Stimulated activated naive CD8-positive, alpha-beta T cell treated with anti-CD3 and anti-CD28 coated beads, Interleukin-15, amount 100 ng/mL, for 72 hours (primary cell): ENCODE measurements at regions not wholly inside any gene's neighbourhood (a gene's known extent, or its start where the extent isn't known, plus 50 kb on each side); places are given as distances from the start of the nearest gene placed in this dataset.

Source experiments
- ATAC-seq: fragments of 150-1000 bp; cut with Tn5 transposase; 2 replicates; pipeline ENCODE4 v1.10.0; 2021; ENCODE audit warnings: mild to moderate bottlenecking, moderate library complexity
- DNase-seq, 2 donors: peaks; one replicate each; pipeline ENCODE4 v3.0.0; 2021 to 2022
- H3K27ac Mint-ChIP-seq, 2 donors: one replicate each; pipeline ENCODE4 v1.8.0; 2022; ENCODE audit warnings: mild to moderate bottlenecking in 2 of 2, mixed read lengths in 2 of 2, moderate library complexity in 2 of 2
- H3K27me3 Mint-ChIP-seq: one replicate; pipeline ENCODE4 v1.8.0; 2022; ENCODE audit warnings: mixed read lengths
- H3K4me1 Mint-ChIP-seq: one replicate; pipeline ENCODE4 v1.8.0; 2022; ENCODE audit warnings: mild to moderate bottlenecking, mixed read lengths
- H3K4me3 Mint-ChIP-seq, 2 donors: one replicate each; pipeline ENCODE4 v1.8.0; 2022; ENCODE audit warnings: mild to moderate bottlenecking in 2 of 2, mixed read lengths in 2 of 2, moderate library complexity in 1 of 2
- H3K9me3 Mint-ChIP-seq, 2 donors: one replicate each; pipeline ENCODE4 v1.8.0; 2022; ENCODE audit warnings: mixed read lengths in 2 of 2

DNA sequence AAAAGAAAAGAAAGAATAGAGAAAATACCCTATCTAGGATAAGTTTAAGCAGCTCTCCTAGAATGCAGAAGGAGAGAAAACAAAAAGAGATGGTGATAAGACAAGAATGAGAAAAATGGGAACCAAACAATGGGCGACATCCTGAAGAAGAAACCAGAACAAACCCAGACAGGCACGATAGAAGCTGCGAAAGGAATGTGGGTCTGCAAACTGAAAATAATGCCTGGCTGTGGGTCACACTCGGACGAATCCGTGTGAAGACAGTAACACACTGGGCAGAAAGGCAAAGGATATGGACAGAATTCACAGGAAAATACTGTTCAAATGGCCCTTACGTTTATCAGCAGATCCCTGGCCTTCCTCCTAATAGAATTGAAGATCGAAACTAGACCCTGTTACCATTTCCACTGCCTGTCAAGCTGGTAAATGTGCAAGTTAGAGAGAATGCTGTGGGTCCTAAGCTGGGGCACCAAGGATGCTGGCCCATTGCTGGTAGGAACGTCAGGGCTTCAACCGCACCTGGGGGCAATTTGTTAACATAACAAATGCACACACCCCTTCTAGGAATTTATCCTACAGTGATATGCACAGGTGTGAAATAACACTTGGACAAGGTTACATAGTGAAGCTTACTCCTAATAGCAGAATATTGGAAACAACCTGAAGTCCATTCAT is 117.5 kb upstream of the RFLNA start:
- Mint-ChIP-seq H3K27ac (no peak overlapping the region), H3K27me3 (peaks cover 27% of the 10 kb centered on the region), H3K4me1 (no peaks in the 10 kb centered on the region), H3K9me3 (no peaks in the 10 kb centered on the region), H3K4me3 (no peak overlapping the region)
- no peak for DNase-seq
- ATAC-seq, result no peak

DNA sequence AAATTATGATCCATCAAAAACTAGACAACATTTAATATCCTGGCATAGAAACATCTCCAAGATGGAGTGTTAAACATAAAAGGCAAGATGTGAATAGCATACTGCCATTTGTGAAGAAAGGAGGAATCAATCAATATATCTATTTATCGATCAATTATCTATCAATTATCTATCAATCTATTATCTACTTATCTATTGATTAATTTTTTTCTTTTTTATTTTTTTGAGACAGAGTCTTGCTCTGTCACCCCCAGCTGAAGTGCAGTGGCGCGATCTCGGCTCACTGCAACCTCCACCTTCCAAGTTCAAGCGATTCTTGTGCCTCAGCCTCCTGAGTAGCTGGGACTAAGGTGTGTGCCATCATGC is 117.0 kb upstream of the RFLNA start:
- ATAC-seq, result no peak
- Mint-ChIP-seq H3K27ac (no peak overlapping the region), H3K4me3 (no peak overlapping the region), H3K27me3 (peaks cover 27% of the 10 kb centered on the region), H3K9me3 (no peaks in the 10 kb centered on the region), H3K4me1 (no peaks in the 10 kb centered on the region)
- DNase-seq, result no peak

DNA sequence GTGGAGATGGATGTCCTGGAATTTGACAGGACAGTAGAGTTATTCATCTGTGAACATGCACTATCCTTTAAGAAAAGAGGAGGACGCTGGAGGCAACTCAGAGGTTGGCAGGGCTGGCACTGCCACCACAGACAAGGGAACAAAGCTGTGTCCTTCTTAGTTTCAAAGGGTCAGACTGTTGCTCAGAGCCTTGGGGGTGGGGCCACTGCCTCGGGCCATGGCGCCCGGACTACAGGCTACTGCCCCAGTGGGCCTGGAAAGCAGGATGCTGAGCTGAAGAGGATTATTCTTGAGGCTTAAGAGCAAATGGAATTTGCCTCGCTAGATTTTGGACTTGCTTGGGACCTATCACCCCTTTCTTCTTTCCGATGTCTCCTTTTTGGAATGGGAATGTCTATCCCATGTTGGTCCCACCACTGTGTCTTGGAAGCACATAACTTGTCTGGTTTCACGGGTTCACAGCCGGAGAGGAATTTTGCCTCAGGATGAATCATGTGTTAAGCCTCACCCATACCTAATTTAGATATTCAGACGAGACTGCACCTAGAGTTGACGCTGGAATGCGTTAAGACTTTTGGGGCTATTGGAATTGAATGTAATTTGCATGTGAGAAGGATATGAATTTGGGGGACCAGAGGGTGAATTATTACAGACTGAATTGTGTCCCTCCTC is 114.8 kb upstream of the RFLNA start:
- H3K4me1 Mint-ChIP-seq, result no peaks in the 10 kb centered on the region
- ATAC-seq (no peak), DNase-seq (no peak)
- no peak overlapping the region for H3K27ac Mint-ChIP-seq
- no peaks in the 10 kb centered on the region for H3K9me3 Mint-ChIP-seq
- peaks cover 19% of the 10 kb centered on the region for H3K27me3 Mint-ChIP-seq
- no peak overlapping the region for H3K4me3 Mint-ChIP-seq

DNA sequence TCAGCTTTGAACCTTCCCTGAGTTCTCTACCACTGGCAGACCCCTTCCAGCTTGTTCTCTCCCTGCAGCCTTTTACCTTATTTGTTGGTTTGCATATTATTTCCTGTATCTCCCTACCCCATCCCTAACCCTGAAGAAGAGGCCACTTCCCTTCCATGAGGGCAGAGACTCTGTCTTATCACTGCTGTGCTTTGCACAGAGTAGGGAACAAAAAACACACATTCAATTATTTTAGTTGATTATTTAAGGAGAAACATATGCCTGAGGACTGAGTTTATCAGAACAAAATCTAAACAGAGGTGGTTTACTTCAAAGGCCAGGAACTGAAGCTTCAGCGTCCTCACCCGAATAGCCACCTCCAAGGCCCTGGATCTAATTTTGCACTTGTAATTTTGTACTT is 111.7 kb upstream of the RFLNA start:
- Mint-ChIP-seq H3K27me3 (peaks cover 8% of the 10 kb centered on the region), H3K27ac (peak overlapping the region in 1 of 2 donors; percentile 21), H3K9me3 (no peaks in the 10 kb centered on the region), H3K4me1 (no peaks in the 10 kb centered on the region), H3K4me3 (no peak overlapping the region)
- no peak for ATAC-seq
- DNase-seq, result no peak

DNA sequence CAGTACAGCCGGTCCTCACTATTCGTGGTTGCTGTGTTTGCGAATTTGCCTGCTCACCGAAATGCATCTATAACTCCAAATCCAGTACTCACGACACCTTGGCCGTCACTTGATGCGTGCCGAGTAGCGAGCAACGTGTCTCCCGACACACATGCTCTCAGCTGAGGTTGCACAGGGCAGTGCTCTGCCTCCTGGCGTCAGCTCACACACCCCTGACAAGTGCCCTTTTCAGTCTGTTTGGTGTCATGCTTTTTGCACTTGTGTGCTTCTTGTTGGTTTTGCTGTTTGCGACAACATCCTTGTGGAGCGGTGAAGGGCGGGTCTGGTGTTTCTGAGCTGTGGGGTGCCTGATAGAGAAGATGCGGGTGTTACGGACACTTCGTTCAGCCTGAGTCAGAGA is 110.4 kb upstream of the RFLNA start:
- Mint-ChIP-seq H3K27ac (no peak overlapping the region), H3K9me3 (no peaks in the 10 kb centered on the region), H3K27me3 (no peaks in the 10 kb centered on the region), H3K4me1 (no peaks in the 10 kb centered on the region), H3K4me3 (no peak overlapping the region)
- DNase-seq, result no peak
- ATAC-seq, result no peak

DNA sequence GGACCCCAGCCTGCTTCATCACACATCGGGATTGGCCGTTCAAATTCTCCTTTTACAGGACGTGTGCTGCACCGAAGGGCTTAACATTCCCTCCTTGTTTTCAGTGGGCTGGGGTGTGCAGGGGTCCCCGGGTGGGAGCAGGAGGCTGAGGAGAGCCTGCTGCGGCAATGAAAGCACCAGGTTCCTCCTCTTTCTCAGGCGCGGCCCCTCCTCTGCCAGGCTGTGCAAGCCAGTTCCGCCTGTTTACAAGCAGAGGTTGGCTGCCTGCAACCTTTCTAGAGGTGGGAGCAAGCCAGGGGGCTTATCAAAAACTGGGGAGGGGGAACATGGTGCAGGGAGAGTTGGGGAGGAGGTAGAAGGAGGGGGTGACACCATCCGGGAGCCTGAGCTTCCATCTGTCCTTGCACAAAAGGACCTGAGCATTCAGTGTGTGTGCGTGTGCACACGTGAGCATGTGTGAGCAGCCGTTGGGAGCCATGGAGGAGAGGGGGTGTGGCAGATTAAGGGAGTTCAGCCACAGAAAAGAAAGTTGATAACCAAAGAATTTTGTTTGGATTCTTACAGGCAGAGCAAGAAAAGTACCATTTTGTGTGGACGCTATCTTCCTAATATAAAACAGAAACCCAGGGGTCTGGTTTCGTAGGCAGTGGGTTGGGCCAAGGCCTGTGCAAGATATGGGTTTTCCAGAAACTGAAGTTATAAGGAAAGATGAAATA is 108.8 kb upstream of the RFLNA start:
- Mint-ChIP-seq H3K4me3 (no peak overlapping the region), H3K27ac (no peak overlapping the region), H3K4me1 (peaks cover 7% of the 10 kb centered on the region), H3K9me3 (no peaks in the 10 kb centered on the region), H3K27me3 (no peaks in the 10 kb centered on the region)
- ATAC-seq, result no peak
- no peak for DNase-seq

DNA sequence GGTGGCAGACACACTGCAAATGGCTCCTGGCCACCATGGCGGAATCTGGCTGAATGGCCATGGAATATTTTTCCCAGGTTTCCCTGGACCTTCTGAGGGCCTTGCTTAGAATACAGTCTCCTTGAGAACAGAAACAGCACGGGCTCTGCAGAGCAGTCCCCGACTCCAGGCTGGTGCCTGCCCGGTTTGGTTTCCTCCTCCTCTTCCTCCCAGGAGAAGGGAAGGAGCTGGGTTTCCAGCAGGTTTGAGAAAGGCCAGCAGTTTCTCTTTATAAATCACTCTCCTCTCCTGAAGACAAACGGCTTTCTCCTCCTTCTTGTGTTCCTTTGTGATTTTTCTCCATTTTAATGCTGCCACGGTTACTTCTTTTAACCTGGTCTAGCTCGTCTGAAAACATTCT is 106.8 kb upstream of the RFLNA start:
- peaks cover 7% of the 10 kb centered on the region for H3K4me1 Mint-ChIP-seq
- no peaks in the 10 kb centered on the region for H3K9me3 Mint-ChIP-seq
- no peak overlapping the region for H3K27ac Mint-ChIP-seq
- no peak overlapping the region for H3K4me3 Mint-ChIP-seq
- ATAC-seq (no peak), DNase-seq (no peak)
- H3K27me3 Mint-ChIP-seq, result no peaks in the 10 kb centered on the region

DNA sequence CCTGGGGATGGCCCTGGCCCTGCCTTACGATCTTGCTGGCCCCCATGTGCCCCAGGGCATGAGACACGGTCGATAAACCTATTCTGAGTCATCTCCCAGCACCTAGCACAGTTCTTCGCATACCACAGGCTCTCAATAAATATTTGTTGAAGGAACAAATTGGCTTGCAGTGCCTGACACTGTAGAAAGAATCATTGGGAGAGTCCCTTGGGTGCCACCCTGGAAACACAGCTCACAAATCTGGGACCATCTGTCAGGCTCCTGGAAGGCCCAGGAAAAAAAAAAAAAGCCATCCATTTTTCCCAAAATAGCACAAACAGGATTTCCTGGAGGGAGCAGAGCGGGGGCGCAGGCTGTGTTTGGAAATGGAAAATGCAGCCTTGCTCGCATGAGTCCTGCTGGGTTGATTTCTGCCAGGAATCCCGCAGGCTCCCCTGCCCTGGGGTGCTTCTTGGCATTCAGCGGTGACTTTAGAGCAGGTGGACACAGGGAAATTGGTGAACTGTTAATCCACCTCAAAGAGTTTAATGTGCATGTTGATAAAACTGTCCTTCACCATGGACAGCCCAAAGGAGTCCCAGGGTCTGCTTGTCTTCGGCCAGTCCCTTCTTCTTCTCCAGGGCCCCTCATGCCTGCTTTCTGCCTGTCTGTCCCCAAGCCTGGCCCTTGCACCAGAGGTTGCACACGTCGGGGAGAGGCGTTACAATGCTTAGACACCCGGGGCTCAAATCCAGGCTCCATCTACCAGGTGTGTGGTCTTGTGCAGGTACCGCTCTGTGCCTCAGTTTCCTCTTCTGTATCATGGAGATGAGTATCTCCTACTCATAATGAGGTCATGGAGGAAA is 106.1 kb upstream of the RFLNA start:
- ATAC-seq (no peak), DNase-seq (no peak)
- Mint-ChIP-seq H3K4me3 (no peak overlapping the region), H3K4me1 (peaks cover 7% of the 10 kb centered on the region), H3K9me3 (no peaks in the 10 kb centered on the region), H3K27ac (no peak overlapping the region), H3K27me3 (no peaks in the 10 kb centered on the region)

DNA sequence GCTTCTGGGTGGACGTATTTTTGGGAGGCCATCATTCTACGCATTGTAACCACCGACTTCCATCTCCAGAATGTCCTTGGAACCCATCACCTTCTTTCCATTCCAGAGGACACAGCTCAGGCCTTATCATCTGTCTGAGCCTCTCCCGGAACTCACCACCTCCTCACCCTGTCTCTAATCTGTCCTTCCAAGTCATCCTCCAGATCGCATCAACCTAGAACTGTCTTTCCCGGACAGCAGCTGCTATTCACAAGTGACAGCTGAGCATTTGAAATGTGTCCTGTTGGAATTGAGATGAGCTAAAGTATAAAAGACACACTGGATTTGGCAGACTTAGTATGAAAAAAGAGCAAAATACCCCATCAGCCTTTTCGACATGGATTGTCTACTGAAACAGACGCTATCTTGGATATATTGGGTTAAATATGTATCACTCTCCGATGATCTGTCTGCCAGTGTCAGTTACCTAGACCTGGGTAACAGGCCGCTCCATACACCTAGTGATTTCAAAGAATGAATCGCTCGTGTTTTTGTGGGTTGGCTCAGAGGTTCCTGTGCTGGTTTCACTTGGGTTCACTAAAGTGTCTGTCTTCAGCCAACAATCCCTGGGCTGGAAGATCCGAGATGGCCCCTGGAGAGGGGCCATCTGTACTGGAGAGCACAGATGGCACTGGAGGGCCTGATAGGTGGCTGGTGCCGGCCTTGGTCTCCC is 104.4 kb upstream of the RFLNA start:
- ATAC-seq (peak; percentile 59), DNase-seq (peak in 1 of 2 donors; percentile 11)
- Mint-ChIP-seq H3K9me3 (no peaks in the 10 kb centered on the region), H3K27ac (peak overlapping the region in 1 of 2 donors; percentile 96), H3K4me3 (no peak overlapping the region), H3K27me3 (no peaks in the 10 kb centered on the region), H3K4me1 (peaks cover 7% of the 10 kb centered on the region)

DNA sequence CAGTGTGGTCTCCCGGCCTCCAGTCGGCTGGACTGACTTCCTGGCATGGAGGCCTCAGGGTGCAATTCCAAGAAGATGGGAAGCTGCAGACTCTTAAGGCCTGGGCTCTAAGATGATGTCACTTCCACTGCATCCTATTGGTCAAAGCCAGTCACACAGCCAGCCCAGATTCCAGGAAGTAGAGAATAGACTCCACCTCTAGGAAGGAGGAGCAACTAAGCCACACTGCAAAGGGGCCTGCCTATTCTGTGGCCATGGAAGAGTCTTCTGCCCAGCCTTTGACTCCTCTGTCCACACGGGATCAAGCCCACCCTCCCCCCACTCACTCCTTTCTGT is 103.9 kb upstream of the RFLNA start:
- peak overlapping the region in 1 of 2 donors; percentile 96 for H3K27ac Mint-ChIP-seq
- H3K4me3 Mint-ChIP-seq, result no peak overlapping the region
- DNase-seq (peak in 1 of 2 donors; percentile 14), ATAC-seq (peak; percentile 83)
- H3K4me1 Mint-ChIP-seq, result peaks cover 7% of the 10 kb centered on the region
- H3K9me3 Mint-ChIP-seq, result no peaks in the 10 kb centered on the region
- H3K27me3 Mint-ChIP-seq, result no peaks in the 10 kb centered on the region

DNA sequence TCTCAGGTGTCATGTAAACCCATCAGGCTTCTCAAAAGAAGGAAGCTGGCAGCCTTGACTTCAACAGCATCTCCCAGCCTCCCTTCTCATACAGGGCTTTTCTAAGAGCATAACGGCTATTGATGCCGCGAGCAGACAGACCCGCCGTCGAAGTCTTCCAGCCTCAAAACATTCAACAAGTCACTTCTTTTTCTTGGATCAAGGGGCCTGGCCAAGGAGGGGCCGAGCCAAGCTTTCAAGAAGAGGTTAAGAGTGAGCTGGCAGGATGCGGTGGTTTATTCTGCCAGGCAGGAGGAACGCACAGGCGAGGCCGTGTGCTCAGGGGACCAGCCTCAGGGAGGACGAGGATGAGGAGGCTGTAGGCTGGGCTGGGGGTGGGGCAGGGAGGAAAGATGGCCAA is 102.9 kb upstream of the RFLNA start:
- Mint-ChIP-seq H3K9me3 (peaks cover 0 to 10% of the 10 kb centered on the region in 2 donors), H3K4me3 (no peak overlapping the region), H3K27me3 (no peaks in the 10 kb centered on the region), H3K27ac (no peak overlapping the region), H3K4me1 (peaks cover 7% of the 10 kb centered on the region)
- DNase-seq (no peak), ATAC-seq (no peak)

DNA sequence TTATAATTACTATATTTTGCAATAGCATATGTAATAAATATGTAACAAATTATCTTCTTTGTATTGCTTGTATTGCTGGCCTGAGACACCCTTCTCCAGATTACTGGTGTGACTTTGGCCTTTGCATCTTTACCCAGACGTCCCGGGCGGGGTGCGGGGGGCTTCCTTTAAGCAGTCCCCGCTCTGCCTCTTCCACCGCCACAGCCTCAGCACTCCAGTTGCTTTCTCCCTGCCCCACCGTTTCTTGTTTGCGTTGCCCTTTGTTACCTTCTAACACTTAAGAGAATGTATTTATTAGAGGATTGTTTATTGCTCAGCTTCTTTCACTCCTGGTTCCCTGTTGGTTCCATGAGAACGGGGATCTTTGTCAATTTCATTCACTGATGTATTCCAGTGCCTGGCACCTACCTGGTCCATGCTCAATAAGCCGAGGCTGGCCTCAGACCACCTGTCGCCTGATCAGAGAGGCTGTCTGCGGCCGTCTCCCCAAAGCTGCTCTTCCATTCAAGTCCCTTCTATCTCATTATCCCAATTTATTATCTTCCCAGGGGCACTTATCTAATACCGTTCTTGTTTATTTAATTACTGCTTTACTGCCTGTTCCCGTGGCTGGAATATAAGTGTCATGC is 100.5 kb upstream of the RFLNA start:
- Mint-ChIP-seq H3K27me3 (no peaks in the 10 kb centered on the region), H3K27ac (no peak overlapping the region), H3K9me3 (peaks cover 4 to 17% of the 10 kb centered on the region in 2 donors), H3K4me3 (no peak overlapping the region), H3K4me1 (peaks cover 7% of the 10 kb centered on the region)
- no peak for DNase-seq
- ATAC-seq, result no peak

DNA sequence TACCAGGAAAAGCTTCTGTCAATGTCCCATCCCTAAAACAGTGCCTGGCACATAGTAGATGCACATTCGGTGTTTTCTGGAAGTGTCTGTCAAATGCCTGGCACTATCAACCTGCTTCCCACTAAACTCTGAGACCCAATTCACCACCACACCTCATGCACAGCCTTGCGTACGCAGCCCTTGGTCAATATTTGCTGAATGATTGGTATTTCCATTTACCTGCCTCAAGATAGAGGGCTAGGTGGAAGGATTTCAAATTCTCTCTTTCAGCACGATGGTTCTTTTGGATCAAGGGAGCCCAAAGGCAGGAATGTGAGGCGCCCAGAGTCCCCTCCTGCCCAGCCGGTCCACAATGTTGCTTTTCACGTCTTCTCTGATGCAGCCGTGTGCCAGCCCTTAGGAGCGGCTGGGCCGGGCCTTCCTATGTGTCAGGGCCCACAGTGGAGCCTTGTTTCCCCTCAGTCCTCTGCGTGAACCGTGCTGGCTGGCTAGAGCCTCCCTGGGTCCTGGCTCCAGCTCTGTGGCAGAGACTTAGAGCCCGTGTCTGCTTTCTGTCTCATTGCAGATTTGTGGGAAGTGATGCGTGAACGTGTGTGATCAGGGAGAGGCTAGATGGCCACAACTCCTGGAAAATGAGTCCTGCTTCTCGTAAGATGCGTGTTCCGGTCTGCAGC is 99.9 kb upstream of the RFLNA start:
- H3K4me3 Mint-ChIP-seq, result no peak overlapping the region
- H3K27me3 Mint-ChIP-seq, result no peaks in the 10 kb centered on the region
- no peak for ATAC-seq
- H3K9me3 Mint-ChIP-seq, result peaks cover 4 to 17% of the 10 kb centered on the region in 2 donors
- H3K4me1 Mint-ChIP-seq, result peaks cover 7% of the 10 kb centered on the region
- no peak overlapping the region for H3K27ac Mint-ChIP-seq
- DNase-seq, result no peak

DNA sequence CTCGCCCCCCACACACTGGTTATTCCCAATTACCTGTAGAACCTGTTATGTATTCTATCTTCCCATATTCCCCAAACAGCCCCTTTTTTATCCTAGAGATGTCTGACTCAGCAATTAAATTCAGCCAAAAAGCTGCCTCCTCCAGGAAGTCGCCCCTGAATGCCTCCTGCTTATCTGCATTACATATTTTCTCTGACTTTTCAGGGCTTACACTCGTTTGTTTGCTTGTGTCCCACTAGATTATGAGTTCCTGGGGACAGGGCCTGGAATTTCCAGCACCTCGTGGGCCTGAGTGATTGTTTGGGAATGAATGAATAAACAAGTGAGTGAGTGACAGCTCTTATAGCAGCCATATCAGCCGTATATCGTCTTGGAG is 99.3 kb upstream of the RFLNA start:
- no peak for ATAC-seq
- Mint-ChIP-seq H3K9me3 (peaks cover 4 to 17% of the 10 kb centered on the region in 2 donors), H3K27ac (no peak overlapping the region), H3K27me3 (no peaks in the 10 kb centered on the region), H3K4me3 (no peak overlapping the region), H3K4me1 (peaks cover 4% of the 10 kb centered on the region)
- DNase-seq, result no peak
